ENCODE measurements at regions not wholly inside any gene's neighbourhood (a gene's known extent, or its start where the extent isn't known, plus 50 kb on each side); places are given as distances from the start of the nearest gene placed in this dataset.
"Not testable (repeated sequence)": the region's sequence is repeated elsewhere in the genome, so short reads cannot be mapped to it uniquely, and the experiment has no call there.

GRCh38 chr21:13985137-13985864, 225.5 kb downstream of the LIPI start:
- in situ Hi-C loops (cut with MboI; ENCODE audit: low pct_ligation_motif_present in 1 of 4, low pct_unique_long_range_greater_than_20kb in 1 of 4, low sequenced_read_pairs in 3 of 4); DNase-seq: not testable (repeated sequence)

GRCh38 chr21:13984728-13985127, 226.0 kb downstream of the LIPI start:
- H3K4me1 ChIP-seq; DNase-seq; H3K27ac ChIP-seq; H3K9me3 ChIP-seq; intact Hi-C loops (cut with DNase I; ENCODE audit: low total_unique reads); in situ Hi-C loops (cut with MboI; ENCODE audit: low pct_ligation_motif_present in 1 of 4, low pct_unique_long_range_greater_than_20kb in 1 of 4, low sequenced_read_pairs in 3 of 4); H3K4me3 ChIP-seq; H3K27me3 ChIP-seq; H3K36me3 ChIP-seq: not testable (repeated sequence)
- no CpG with 5 or more reads among the region's 5 CpGs for WGBS, 2 donors (ENCODE audit: low coverage in 1 of 2)

More at GRCh38 chr21:13985137-13985864, 225.5 kb downstream of the LIPI start:
- H3K27me3 ChIP-seq; H3K27ac ChIP-seq; H3K36me3 ChIP-seq; H3K4me1 ChIP-seq; intact Hi-C loops (cut with DNase I; ENCODE audit: low total_unique reads); H3K9me3 ChIP-seq; H3K4me3 ChIP-seq: not testable (repeated sequence)
- WGBS, 2 donors (ENCODE audit: low coverage in 1 of 2): 66 to 100% methylated on average over 2 to 8 of the region's 9 CpGs

DNA sequence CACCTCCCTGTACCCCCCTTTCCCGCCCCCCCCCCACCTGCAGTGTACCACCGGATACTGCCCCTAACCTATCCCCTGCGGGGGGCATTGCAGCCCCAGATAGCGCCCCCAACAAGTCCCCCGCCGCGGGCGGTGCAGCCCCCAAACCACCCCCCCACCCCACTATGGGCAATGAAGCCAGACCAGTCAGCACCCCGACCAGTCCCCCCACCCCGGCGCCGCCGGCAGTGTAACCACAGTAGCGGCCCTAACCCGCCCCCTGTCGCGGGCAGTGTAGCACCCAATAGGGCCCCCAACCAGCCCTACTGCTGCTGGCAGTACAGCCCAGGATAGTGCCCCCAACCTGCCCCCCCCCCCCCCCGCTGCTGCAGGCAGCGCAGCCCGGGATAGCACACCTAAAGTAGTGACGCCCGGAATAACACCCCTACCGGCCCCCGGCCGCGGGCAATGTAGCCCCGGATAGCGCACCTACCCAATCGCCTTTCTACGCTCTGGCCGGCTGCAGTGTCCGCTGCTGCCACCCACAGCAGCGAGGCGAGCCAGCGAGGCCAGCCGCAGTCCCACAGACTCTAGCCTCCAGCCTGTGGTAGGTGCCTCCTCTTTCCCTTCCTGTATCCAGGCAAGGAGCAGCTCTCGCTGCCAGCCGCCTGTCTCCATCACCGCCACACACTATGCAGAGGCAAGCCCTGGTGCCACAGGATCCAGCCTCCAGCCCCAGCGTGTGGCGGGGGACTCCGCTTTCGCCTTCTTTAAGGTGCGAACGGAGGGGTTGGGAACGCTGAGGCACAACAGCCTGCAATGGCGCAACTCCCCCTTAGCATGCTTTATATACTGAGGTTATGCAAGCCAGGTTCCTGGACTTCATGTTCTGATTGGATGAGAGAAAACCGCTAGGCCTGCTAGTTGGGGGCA, 229.3 kb downstream of the LIPI start:
- H3K27ac ChIP-seq; in situ Hi-C loops (cut with MboI; ENCODE audit: low pct_ligation_motif_present in 1 of 4, low pct_unique_long_range_greater_than_20kb in 1 of 4, low sequenced_read_pairs in 3 of 4); DNase-seq; H3K4me3 ChIP-seq; H3K4me1 ChIP-seq; H3K9me3 ChIP-seq; intact Hi-C loops (cut with DNase I; ENCODE audit: low total_unique reads); H3K27me3 ChIP-seq; H3K36me3 ChIP-seq: not testable (repeated sequence)
- WGBS, 2 donors (ENCODE audit: low coverage in 1 of 2): 97% methylated on average over 17 of the region's 48 CpGs; no CpG with 5 or more reads in 1 of the 2 donors

- H3K4me3 ChIP-seq: peak overlapping the region in 3 of 4 donors; percentile 35 to 52 (median 51)
- 45% methylated on average over 24 of the region's 42 CpGs; no CpG with 5 or more reads in 1 of the 2 donors for WGBS, 2 donors (ENCODE audit: low coverage in 1 of 2)
- H3K27me3 ChIP-seq; intact Hi-C loops (cut with DNase I; ENCODE audit: low total_unique reads); H3K4me1 ChIP-seq; H3K36me3 ChIP-seq; H3K9me3 ChIP-seq; in situ Hi-C loops (cut with MboI; ENCODE audit: low pct_ligation_motif_present in 1 of 4, low pct_unique_long_range_greater_than_20kb in 1 of 4, low sequenced_read_pairs in 3 of 4): not testable (repeated sequence)
- peak; percentile 34 for DNase-seq
- TF ChIP-seq CTCF (IDR thresholded peaks at IDR 0.05): peak in 4 of 5 experiments; percentile 32 to 54 (median 46)
- peak overlapping the region in 1 of 4 donors; percentile 58 for H3K27ac ChIP-seq
These were observed 230.6 kb downstream of the LIPI start for GRCh38 chr21:13980115-13980662.

DNA sequence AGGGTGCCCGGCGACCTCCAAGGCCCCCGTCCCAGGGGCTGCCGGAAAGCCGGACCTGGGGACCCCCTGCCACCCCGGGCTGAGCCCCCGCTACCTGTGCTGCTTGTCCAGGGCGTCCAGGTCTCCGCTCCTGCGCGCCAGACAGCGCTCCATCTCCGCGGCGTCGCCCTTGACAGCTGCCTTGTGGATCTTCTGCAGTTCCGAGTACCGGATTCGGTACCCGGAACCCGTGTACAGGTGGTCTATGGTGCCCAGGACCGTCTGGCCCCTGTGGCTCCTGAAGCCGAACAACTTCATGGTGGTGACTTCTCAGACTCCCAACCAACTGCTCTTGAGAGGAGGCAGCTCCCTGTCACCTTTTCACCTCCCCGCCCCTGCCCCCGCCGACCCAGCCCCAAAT, 231.1 kb downstream of the LIPI start:
- DNase-seq; H3K4me1 ChIP-seq; in situ Hi-C loops (cut with MboI; ENCODE audit: low pct_ligation_motif_present in 1 of 4, low pct_unique_long_range_greater_than_20kb in 1 of 4, low sequenced_read_pairs in 3 of 4); H3K9me3 ChIP-seq; H3K36me3 ChIP-seq; H3K27me3 ChIP-seq; intact Hi-C loops (cut with DNase I; ENCODE audit: low total_unique reads): not testable (repeated sequence)
- H3K27ac ChIP-seq: peak overlapping the region in 1 of 4 donors; percentile 58
- peak overlapping the region in 3 of 4 donors; percentile 35 to 52 (median 51) for H3K4me3 ChIP-seq
- WGBS, 2 donors (ENCODE audit: low coverage in 1 of 2): 21 to 73% methylated on average over 3 to 26 of the region's 26 CpGs

- H3K9me3 ChIP-seq; H3K4me3 ChIP-seq; H3K27ac ChIP-seq; in situ Hi-C loops (cut with MboI; ENCODE audit: low pct_ligation_motif_present in 1 of 4, low pct_unique_long_range_greater_than_20kb in 1 of 4, low sequenced_read_pairs in 3 of 4); H3K4me1 ChIP-seq; H3K27me3 ChIP-seq; DNase-seq; H3K36me3 ChIP-seq; intact Hi-C loops (cut with DNase I; ENCODE audit: low total_unique reads): not testable (repeated sequence)
These were observed 236.2 kb downstream of the LIPI start for GRCh38 chr21:13974582-13974981.

DNA sequence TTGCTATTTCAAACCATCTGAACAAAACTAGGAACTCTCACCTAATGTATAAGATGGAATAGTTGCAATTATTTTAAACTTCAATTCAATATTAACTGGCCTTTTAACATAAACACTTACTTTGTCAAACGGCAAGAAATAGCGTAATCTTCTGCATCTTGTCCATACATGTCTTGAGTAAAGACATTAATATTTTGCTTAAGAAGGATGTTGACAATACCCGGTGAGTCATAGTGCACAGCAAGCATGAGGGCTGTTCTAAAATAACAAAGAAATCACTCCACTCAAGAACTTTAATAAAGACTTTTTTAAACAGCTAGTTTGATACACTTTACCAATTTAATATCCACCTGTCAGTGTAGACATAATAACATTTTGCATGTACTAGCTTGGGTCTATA, 240.9 kb downstream of the LIPI start:
- in situ Hi-C loops (cut with MboI; ENCODE audit: low pct_ligation_motif_present in 1 of 4, low pct_unique_long_range_greater_than_20kb in 1 of 4, low sequenced_read_pairs in 3 of 4); H3K36me3 ChIP-seq; intact Hi-C loops (cut with DNase I; ENCODE audit: low total_unique reads); H3K4me1 ChIP-seq; H3K27ac ChIP-seq; H3K9me3 ChIP-seq; H3K4me3 ChIP-seq; DNase-seq; H3K27me3 ChIP-seq: not testable (repeated sequence)
- WGBS, 2 donors (ENCODE audit: low coverage in 1 of 2): 74 to 81% methylated on average over 3 of the region's 3 CpGs

- H3K36me3 ChIP-seq; in situ Hi-C loops (cut with MboI; ENCODE audit: low pct_ligation_motif_present in 1 of 4, low pct_unique_long_range_greater_than_20kb in 1 of 4, low sequenced_read_pairs in 3 of 4); H3K27ac ChIP-seq; H3K9me3 ChIP-seq; H3K4me1 ChIP-seq; H3K4me3 ChIP-seq; intact Hi-C loops (cut with DNase I; ENCODE audit: low total_unique reads); H3K27me3 ChIP-seq; DNase-seq: not testable (repeated sequence)
- WGBS, 2 donors (ENCODE audit: low coverage in 1 of 2): 42 to 61% methylated on average over 2 of the region's 2 CpGs
These were observed 241.8 kb downstream of the LIPI start for GRCh38 chr21:13969002-13969401.

DNA sequence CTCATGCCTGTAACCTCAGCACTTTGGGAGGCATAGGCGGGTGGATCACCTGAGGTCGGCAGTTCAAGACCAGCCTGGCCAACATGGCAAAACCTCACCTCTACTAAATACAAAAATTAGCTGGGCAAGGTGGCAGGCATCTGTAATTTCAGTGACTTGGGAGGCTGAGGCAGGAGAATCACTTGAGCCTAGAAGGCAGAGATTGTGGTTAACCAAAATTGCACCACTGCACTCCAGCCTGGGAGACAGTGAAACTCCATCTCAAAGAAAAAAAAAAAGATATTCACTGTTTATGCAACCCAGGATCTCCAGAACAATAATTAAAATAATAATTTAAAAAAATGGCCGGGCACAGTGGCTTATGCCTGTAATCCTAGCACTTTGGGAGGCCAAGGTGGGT, 247.5 kb downstream of the LIPI start:
- 83 to 86% methylated on average over 3 of the region's 3 CpGs for WGBS, 2 donors (ENCODE audit: low coverage in 1 of 2)
- intact Hi-C loops (cut with DNase I; ENCODE audit: low total_unique reads): not testable (repeated sequence)

More for the DNA sequence above, 247.5 kb downstream of the LIPI start:
- H3K9me3 ChIP-seq; in situ Hi-C loops (cut with MboI; ENCODE audit: low pct_ligation_motif_present in 1 of 4, low pct_unique_long_range_greater_than_20kb in 1 of 4, low sequenced_read_pairs in 3 of 4); H3K4me1 ChIP-seq; H3K4me3 ChIP-seq; H3K27ac ChIP-seq; H3K36me3 ChIP-seq; DNase-seq; H3K27me3 ChIP-seq: not testable (repeated sequence)
